Lower lobe of right lung (tissue), 2 donors: ENCODE measurements at regions not wholly inside any gene's neighbourhood (a gene's known extent, or its start where the extent isn't known, plus 50 kb on each side); places are given as distances from the start of the nearest gene placed in this dataset.

Source experiments
- ATAC-seq, 2 donors: fragments of 200-7000 bp; cut with Tn5 transposase; one replicate each; pipeline ENCODE4 v1.9.1; 2020 to 2022; ENCODE audit warnings: mild to moderate bottlenecking in 2 of 2, moderate library complexity in 2 of 2
- DNase-seq: peaks from one replicate; pipeline ENCODE4 v3.0.0-alpha.2; 2020
- H3K27ac ChIP-seq: fragments of 200-600 bp; one replicate; pipeline ENCODE4 v1.8.0; 2022
- H3K27me3 ChIP-seq: fragments of 200-600 bp; one replicate; pipeline ENCODE4 v1.8.0; 2022; ENCODE audit warnings: low read depth
- H3K36me3 ChIP-seq: fragments of 200-600 bp; one replicate; pipeline ENCODE4 v1.8.0; 2022; ENCODE audit warnings: mild to moderate bottlenecking
- H3K4me1 ChIP-seq: fragments of 200-600 bp; one replicate; pipeline ENCODE4 v1.8.0; 2022
- H3K4me3 ChIP-seq: fragments of 200-600 bp; one replicate; pipeline ENCODE4 v1.8.0; 2022; ENCODE audit warnings: mild to moderate bottlenecking
- H3K9me3 ChIP-seq: fragments of 200-600 bp; one replicate; pipeline ENCODE4 v1.8.0; 2022
- intact Hi-C: fragments of 100-400 bp; cut with DNase I; formaldehyde crosslinking; loops from one replicate; pipeline ENCODE4 v1.11.0; 2022
- TF ChIP-seq, protein P1 (sequence below): fragments of 200-600 bp; IDR thresholded peaks from one replicate; pipeline ENCODE4 v1.8.0; 2022; ENCODE audit warnings: antibody characterized with exemption, mild to moderate bottlenecking
- donor health status: DM: no; HTN: yes; CAD: no; lungs with severe emphysema.

DNA sequence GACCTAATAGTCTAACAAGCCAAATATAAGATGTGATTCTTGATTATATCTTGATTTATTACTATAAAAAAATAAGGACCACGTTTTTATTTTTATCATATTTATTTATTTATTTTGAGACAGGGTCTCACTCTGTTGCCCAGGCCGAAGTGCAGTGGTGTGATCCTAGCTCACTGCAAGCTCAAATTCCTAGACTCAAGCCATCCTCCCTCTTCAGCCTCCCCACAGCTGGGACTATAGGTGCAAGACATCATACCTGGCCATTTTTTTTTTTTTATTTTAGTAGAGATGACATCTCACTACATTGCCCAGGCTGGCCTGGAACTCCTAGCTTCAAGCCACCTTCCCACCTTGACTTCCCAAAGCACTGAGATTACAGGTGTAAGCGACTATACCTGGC lies 61.0 kb upstream of the LARP1 start:
- no peak for DNase-seq
- intact Hi-C loops = no loop called here
- no peak overlapping the region for H3K27ac ChIP-seq
- TF ChIP-seq, protein P1, sequence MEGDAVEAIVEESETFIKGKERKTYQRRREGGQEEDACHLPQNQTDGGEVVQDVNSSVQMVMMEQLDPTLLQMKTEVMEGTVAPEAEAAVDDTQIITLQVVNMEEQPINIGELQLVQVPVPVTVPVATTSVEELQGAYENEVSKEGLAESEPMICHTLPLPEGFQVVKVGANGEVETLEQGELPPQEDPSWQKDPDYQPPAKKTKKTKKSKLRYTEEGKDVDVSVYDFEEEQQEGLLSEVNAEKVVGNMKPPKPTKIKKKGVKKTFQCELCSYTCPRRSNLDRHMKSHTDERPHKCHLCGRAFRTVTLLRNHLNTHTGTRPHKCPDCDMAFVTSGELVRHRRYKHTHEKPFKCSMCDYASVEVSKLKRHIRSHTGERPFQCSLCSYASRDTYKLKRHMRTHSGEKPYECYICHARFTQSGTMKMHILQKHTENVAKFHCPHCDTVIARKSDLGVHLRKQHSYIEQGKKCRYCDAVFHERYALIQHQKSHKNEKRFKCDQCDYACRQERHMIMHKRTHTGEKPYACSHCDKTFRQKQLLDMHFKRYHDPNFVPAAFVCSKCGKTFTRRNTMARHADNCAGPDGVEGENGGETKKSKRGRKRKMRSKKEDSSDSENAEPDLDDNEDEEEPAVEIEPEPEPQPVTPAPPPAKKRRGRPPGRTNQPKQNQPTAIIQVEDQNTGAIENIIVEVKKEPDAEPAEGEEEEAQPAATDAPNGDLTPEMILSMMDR = no peak
- no peak overlapping the region for H3K4me3 ChIP-seq
- H3K9me3 ChIP-seq = no peaks in the 10 kb centered on the region
- peaks cover 19% of the 10 kb centered on the region for H3K4me1 ChIP-seq
- no peaks in the 10 kb centered on the region for H3K27me3 ChIP-seq
- no peak for ATAC-seq
- no peaks in the 10 kb centered on the region for H3K36me3 ChIP-seq

- Histone ChIP-seq H3K27me3 (no peaks in the 10 kb centered on the region), H3K4me3 (no peak overlapping the region), H3K4me1 (peaks cover 19% of the 10 kb centered on the region), H3K36me3 (no peaks in the 10 kb centered on the region), H3K9me3 (no peaks in the 10 kb centered on the region), H3K27ac (no peak overlapping the region)
- TF ChIP-seq, protein P1 = no peak
- intact Hi-C loops = no loop called here
- no peak for DNase-seq
- ATAC-seq = no peak
These were observed 64.7 kb upstream of the LARP1 start for GRCh38 chr5:154690488-154690887.

GRCh38 chr5:154686490-154686889 lies 68.7 kb upstream of the LARP1 start:
- Histone ChIP-seq H3K4me1 (peaks cover 21% of the 10 kb centered on the region), H3K27me3 (no peaks in the 10 kb centered on the region), H3K36me3 (no peaks in the 10 kb centered on the region), H3K9me3 (no peaks in the 10 kb centered on the region), H3K27ac (no peak overlapping the region), H3K4me3 (no peak overlapping the region)
- intact Hi-C loops = no loop called here
- TF ChIP-seq, protein P1 = no peak
- no peak for DNase-seq
- ATAC-seq = no peak

GRCh38 chr5:154683101-154683880 lies 71.9 kb upstream of the LARP1 start:
- no peaks in the 10 kb centered on the region for H3K27me3 ChIP-seq
- no peak for DNase-seq
- peaks cover 17% of the 10 kb centered on the region for H3K4me1 ChIP-seq
- ATAC-seq = peak; percentile 27 to 42
- H3K36me3 ChIP-seq = no peaks in the 10 kb centered on the region
- intact Hi-C loops = no loop called here
- TF ChIP-seq, protein P1 = no peak
- H3K9me3 ChIP-seq = no peaks in the 10 kb centered on the region
- peak overlapping the region; percentile 81 for H3K27ac ChIP-seq
- peak overlapping the region; percentile 65 for H3K4me3 ChIP-seq

GRCh38 chr5:154679501-154679900 lies 75.7 kb upstream of the LARP1 start:
- ATAC-seq (no peak), DNase-seq (no peak)
- Histone ChIP-seq H3K9me3 (no peaks in the 10 kb centered on the region), H3K27ac (no peak overlapping the region), H3K4me3 (no peak overlapping the region), H3K4me1 (peaks cover 17% of the 10 kb centered on the region), H3K27me3 (no peaks in the 10 kb centered on the region), H3K36me3 (no peaks in the 10 kb centered on the region)
- TF ChIP-seq, protein P1 = no peak
- intact Hi-C loops = no loop called here
